B cell (primary cell): ENCODE measurements at regions not wholly inside any gene's neighbourhood (a gene's known extent, or its start where the extent isn't known, plus 50 kb on each side); places are given as distances from the start of the nearest gene placed in this dataset.

Experiments
- ATAC-seq: fragments of 200-7000 bp; cut with Tn5 transposase; one replicate; pipeline ENCODE4 v1.10.0; 2021; ENCODE audit warnings: low read depth, mild to moderate bottlenecking, moderate number of reproducible peaks, moderate library complexity
- CTCF ChIA-PET: fragments of 350-600 bp; sonication (Branson Sonifier 250); formaldehyde crosslinking; loops from one replicate; lab custom pipeline; 2021; ENCODE audit warnings: antibody characterized with exemption, inconsistent platforms; lab: Charles Lee
- POLR2A ChIA-PET: fragments of 350-600 bp; sonication (Branson Sonifier 250); formaldehyde crosslinking; loops from one replicate; lab custom pipeline; 2021; ENCODE audit warnings: antibody characterized with exemption; lab: Charles Lee
- DNase-seq: peaks from one replicate; pipeline ENCODE4 v3.0.0; 2013
- H2AFZ ChIP-seq: 2 replicates; pipeline ENCODE4 v1.6.1; 2012; ENCODE audit warnings: mild to moderate bottlenecking, low read depth, low read length; ENCODE audit not compliant: insufficient read depth, poor library complexity, severe bottlenecking
- H3K27ac ChIP-seq, 2 donors: 1 replicate in 1 of 2; 2 replicates in 1 of 2; pipeline ENCODE4 v1.5.1; 2012 to 2013; ENCODE audit warnings: low read length in 2 of 2, mild to moderate bottlenecking in 2 of 2, moderate library complexity in 1 of 2
- H3K27me3 ChIP-seq, 4 experiments: fragments of 200-600 bp in 1 of 4; sonication (generic) in 1 of 4; replicated peaks in 1 of 4; 1 replicate in 2 of 4; 2 replicates in 2 of 4; pipeline versions ENCODE4 v1.6.1 to v1.7.0; 2013 to 2016; ENCODE audit warnings: low read length in 3 of 4, mild to moderate bottlenecking in 2 of 4, mixed read lengths in 1 of 4, moderate library complexity in 1 of 4; ENCODE audit not compliant: insufficient read depth in 4 of 4, control insufficient read depth in 3 of 4; ENCODE audit errors: control extremely low read depth in 1 of 4
- H3K36me3 ChIP-seq, 2 experiments: replicated peaks in 1 of 2; 1 replicate in 1 of 2; 2 replicates in 1 of 2; pipeline versions ENCODE4 v1.6.1 to v1.7.1; 2013; ENCODE audit warnings: low read length in 1 of 2; ENCODE audit not compliant: insufficient read depth in 2 of 2, control insufficient read depth in 1 of 2; ENCODE audit errors: control extremely low read depth in 1 of 2, extremely low read depth in 1 of 2
- H3K4me1 ChIP-seq, 2 donors: fragments of 200-600 bp in 1 of 2; sonication (generic) in 1 of 2; 1 replicate in 1 of 2; 2 replicates in 1 of 2; pipeline versions ENCODE4 v1.5.1 to v1.6.1; 2013 to 2017; ENCODE audit warnings: low read length in 2 of 2; ENCODE audit not compliant: control insufficient read depth in 2 of 2, insufficient read depth in 2 of 2
- H3K4me2 ChIP-seq: replicated peaks from 2 replicates; pipeline ENCODE3; 2012; ENCODE audit warnings: mild to moderate bottlenecking, low read depth, low read length; ENCODE audit not compliant: poor library complexity, severe bottlenecking
- H3K4me3 ChIP-seq, 5 experiments: fragments of 200-600 bp in 1 of 5; sonication (generic) in 1 of 5; 1 replicate in 3 of 5; 2 replicates in 2 of 5; pipeline versions ENCODE4 v1.5.1 to v1.7.0; 2011 to 2016; ENCODE audit warnings: low read length in 4 of 5, mild to moderate bottlenecking in 4 of 5, low read depth in 2 of 5, control low read depth in 1 of 5, moderate library complexity in 1 of 5; ENCODE audit not compliant: insufficient read depth in 1 of 5; ENCODE audit errors: control extremely low read depth in 1 of 5, extremely low read depth in 1 of 5
- H3K79me2 ChIP-seq: fragments of 200-600 bp; sonication (generic); one replicate; pipeline ENCODE4 v1.6.0; 2016; ENCODE audit warnings: low read length; ENCODE audit not compliant: control insufficient read depth, insufficient read depth
- H3K9ac ChIP-seq: fragments of 200-600 bp; sonication (generic); 2 replicates; pipeline ENCODE4 v1.6.1; 2017; ENCODE audit warnings: mild to moderate bottlenecking, low read length, moderate library complexity
- H3K9me3 ChIP-seq, 3 donors: one replicate each; pipeline versions ENCODE4 v1.6.1 to v1.7.1; 2013; ENCODE audit warnings: low read length in 2 of 3; ENCODE audit not compliant: control insufficient read depth in 2 of 3, insufficient read depth in 1 of 3; ENCODE audit errors: control extremely low read depth in 1 of 3
- H4K20me1 ChIP-seq: 2 replicates; pipeline ENCODE4 v1.6.0; 2012; ENCODE audit warnings: mild to moderate bottlenecking, low read length; ENCODE audit not compliant: insufficient read depth, control insufficient read depth, poor library complexity, severe bottlenecking
- H3K27ac Mint-ChIP-seq: one replicate; pipeline ENCODE4 v1.8.0; 2021; ENCODE audit warnings: mixed read lengths
- H3K27me3 Mint-ChIP-seq: one replicate; pipeline ENCODE4 v1.8.0; 2021; ENCODE audit warnings: mixed read lengths
- H3K4me1 Mint-ChIP-seq: one replicate; pipeline ENCODE4 v1.8.0; 2021; ENCODE audit warnings: mixed read lengths
- H3K4me3 Mint-ChIP-seq: one replicate; pipeline ENCODE4 v1.8.0; 2021; ENCODE audit warnings: mixed read lengths
- H3K9me3 Mint-ChIP-seq: one replicate; pipeline ENCODE4 v1.8.0; 2022; ENCODE audit warnings: mixed read lengths; ENCODE audit not compliant: insufficient read depth
- EZH2 ChIP-seq: IDR thresholded peaks from 2 replicates; pipeline ENCODE4 v1.6.1; 2012; ENCODE audit warnings: borderline replicate concordance, low read depth, mild to moderate bottlenecking, moderate library complexity, low read length; ENCODE audit not compliant: insufficient read depth, poor library complexity, severe bottlenecking
- WGBS: methylation state at CpG from one replicate; pipeline ENCODE4 v1.1.5; 2013; ENCODE audit warnings: missing lambda C conversion rate; ENCODE audit not compliant: insufficient coverage; 5-methylcytosine and 5-hydroxymethylcytosine counted together
- intact Hi-C: fragments of 100-400 bp; cut with micrococcal nuclease; formaldehyde crosslinking; loops from one replicate; pipeline ENCODE4 v1.10.0; 2022
- TF ChIP-seq, protein P1 (sequence below): fragments of 200-600 bp; IDR thresholded peaks from one replicate; pipeline ENCODE4 v1.8.0; 2022; ENCODE audit warnings: antibody characterized with exemption, mild to moderate bottlenecking

DNA sequence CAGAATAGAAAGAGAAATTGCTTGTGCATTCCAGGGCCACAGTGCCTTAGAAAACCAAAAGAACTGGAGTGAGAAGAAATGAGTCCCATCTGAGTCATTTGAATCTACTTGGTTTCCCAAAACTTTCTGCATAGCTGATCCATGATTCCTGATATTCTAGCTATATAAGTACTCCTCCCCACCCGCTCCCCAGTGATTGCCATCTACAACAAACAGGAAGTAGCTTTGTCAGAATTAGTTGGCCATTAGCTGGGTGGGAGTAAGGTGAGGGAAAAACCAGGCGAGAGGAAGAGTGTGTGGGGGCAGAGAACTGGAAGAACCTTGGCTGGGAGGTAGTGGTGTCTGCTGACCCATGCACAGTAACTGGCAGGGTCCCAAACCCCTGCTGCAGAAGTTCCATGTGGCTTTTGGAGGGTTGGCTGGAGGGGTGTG is 122.1 kb downstream of the ACAA2 start:
- Histone ChIP-seq H3K4me3 (no peak overlapping the region), H3K9me3 (no peaks in the 10 kb centered on the region), H3K9ac (no peak overlapping the region), H4K20me1 (no peaks in the 10 kb centered on the region), H3K4me1 (no peaks in the 10 kb centered on the region), H3K79me2 (no peaks in the 10 kb centered on the region), H3K27me3 (peaks cover 0 to 2% (median 0%) of the 10 kb centered on the region in 4 experiments), H3K36me3 (no peaks in the 10 kb centered on the region), H3K4me2 (no peak overlapping the region), H3K27ac (no peak overlapping the region), H2AFZ (peak overlapping the region; percentile 20)
- Mint-ChIP-seq H3K27me3 (peaks cover 5% of the 10 kb centered on the region), H3K4me1 (no peaks in the 10 kb centered on the region), H3K9me3 (no peaks in the 10 kb centered on the region), H3K27ac (no peak overlapping the region), H3K4me3 (no peak overlapping the region)
- CTCF ChIA-PET = no interaction called here
- intact Hi-C loops = no loop called here
- POLR2A ChIA-PET = no interaction called here
- ATAC-seq = no peak
- no peak for DNase-seq
- 50% methylated on average over 1 of the region's 2 CpGs for WGBS
- no peak for TF ChIP-seq EZH2
- TF ChIP-seq, protein P1, sequence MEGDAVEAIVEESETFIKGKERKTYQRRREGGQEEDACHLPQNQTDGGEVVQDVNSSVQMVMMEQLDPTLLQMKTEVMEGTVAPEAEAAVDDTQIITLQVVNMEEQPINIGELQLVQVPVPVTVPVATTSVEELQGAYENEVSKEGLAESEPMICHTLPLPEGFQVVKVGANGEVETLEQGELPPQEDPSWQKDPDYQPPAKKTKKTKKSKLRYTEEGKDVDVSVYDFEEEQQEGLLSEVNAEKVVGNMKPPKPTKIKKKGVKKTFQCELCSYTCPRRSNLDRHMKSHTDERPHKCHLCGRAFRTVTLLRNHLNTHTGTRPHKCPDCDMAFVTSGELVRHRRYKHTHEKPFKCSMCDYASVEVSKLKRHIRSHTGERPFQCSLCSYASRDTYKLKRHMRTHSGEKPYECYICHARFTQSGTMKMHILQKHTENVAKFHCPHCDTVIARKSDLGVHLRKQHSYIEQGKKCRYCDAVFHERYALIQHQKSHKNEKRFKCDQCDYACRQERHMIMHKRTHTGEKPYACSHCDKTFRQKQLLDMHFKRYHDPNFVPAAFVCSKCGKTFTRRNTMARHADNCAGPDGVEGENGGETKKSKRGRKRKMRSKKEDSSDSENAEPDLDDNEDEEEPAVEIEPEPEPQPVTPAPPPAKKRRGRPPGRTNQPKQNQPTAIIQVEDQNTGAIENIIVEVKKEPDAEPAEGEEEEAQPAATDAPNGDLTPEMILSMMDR = no peak

DNA sequence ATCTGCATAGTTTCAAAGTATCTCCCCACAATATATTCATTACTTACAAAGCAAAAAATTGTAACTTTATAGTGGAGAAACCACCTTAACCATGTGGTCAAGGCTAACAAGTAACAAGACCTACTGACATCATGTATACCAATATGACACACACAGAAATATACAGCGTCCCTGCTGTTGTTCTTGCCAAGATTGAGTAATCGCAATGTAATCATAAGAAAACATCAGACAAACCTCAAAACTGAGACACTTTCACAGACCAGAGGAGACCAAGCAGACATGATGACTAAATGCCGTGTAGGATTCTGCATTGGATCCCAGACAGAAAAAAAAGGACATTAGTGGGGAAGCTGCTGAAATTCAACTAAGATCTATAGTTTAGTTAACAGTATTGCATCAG is 123.0 kb downstream of the ACAA2 start:
- ATAC-seq (no peak), DNase-seq (no peak)
- Histone ChIP-seq H3K36me3 (no peaks in the 10 kb centered on the region), H3K4me3 (no peak overlapping the region), H3K9ac (no peak overlapping the region), H2AFZ (no peak overlapping the region), H3K9me3 (no peaks in the 10 kb centered on the region), H3K4me1 (no peaks in the 10 kb centered on the region), H3K4me2 (no peak overlapping the region), H3K27ac (no peak overlapping the region), H3K79me2 (no peaks in the 10 kb centered on the region), H4K20me1 (no peaks in the 10 kb centered on the region), H3K27me3 (peaks cover 0 to 4% (median 1%) of the 10 kb centered on the region in 4 experiments)
- ChIA-PET POLR2A (no interaction called here), CTCF (no interaction called here)
- TF ChIP-seq EZH2 = no peak
- TF ChIP-seq, protein P1 = no peak
- Mint-ChIP-seq H3K9me3 (no peaks in the 10 kb centered on the region), H3K27ac (no peak overlapping the region), H3K27me3 (peaks cover 9% of the 10 kb centered on the region), H3K4me3 (no peak overlapping the region), H3K4me1 (no peaks in the 10 kb centered on the region)
- WGBS = 100% methylated on average over 2 of the region's 3 CpGs
- intact Hi-C loops = no loop called here
